ENCODE measurements at regions not wholly inside any gene's neighbourhood (a gene's known extent, or its start where the extent isn't known, plus 50 kb on each side); places are given as distances from the start of the nearest gene placed in this dataset.

DNA sequence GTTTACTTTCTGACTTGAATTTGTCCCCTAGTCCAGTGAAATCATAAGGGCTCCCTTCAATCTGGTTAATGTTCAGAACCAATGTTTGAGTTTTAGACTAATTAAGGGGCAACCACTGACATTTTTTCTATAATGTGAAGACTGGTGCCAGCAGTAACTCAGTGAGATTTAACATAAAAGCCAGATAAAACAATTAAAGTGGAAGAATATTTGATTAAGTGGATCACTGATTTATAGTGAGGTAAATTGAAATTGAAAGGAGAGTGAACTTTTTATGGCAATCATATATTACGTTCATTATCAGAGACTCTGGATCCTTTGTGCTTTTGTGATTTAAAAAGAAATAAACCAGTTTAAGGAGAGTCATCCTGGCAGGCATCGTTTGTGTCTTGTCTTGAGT, 246.8 kb downstream of the GATA3 start:
- Histone ChIP-seq H3K36me3 (ENCODE audit: control insufficient read depth, insufficient read depth, low read length) (no peaks in the 10 kb centered on the region), H3K4me3 (ENCODE audit: low read length) (no peak overlapping the region), H3K27me3 (ENCODE audit: control insufficient read depth, insufficient read depth, low read length) (peaks cover 7% of the 10 kb centered on the region), H3K9me3 (replicated peaks; ENCODE audit: control insufficient read depth, low read depth, low read length) (no peaks in the 10 kb centered on the region), H3K27ac (ENCODE audit: low read length) (no peak overlapping the region), H3K4me1 (ENCODE audit: control insufficient read depth, insufficient read depth, low read length) (no peaks in the 10 kb centered on the region)
- WGBS (ENCODE audit: insufficient coverage): no CpG with 5 or more reads among the region's 2 CpGs
- DNase-seq: no peak

DNA sequence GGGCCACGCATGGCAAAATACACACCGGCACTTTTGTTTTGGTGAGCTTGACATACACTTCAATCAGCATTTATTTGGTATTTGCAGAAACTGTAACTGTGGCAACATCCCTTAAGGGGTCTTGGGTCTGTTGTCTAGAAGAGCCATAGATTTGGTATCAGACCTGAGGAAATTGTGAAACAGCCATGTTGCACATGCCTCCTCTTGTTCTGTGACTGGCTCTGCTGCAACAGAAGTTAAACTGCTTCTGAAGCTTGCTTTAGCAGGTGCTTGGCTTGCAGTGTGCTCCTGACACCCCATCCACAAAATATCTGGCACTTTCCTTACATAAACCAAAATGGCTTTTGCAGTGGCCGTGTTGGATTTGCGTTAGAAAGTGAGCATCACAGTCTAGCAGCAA, 247.3 kb downstream of the GATA3 start:
- DNase-seq: no peak
- Histone ChIP-seq H3K27me3 (ENCODE audit: control insufficient read depth, insufficient read depth, low read length) (peaks cover 7% of the 10 kb centered on the region), H3K36me3 (ENCODE audit: control insufficient read depth, insufficient read depth, low read length) (no peaks in the 10 kb centered on the region), H3K9me3 (replicated peaks; ENCODE audit: control insufficient read depth, low read depth, low read length) (no peaks in the 10 kb centered on the region), H3K4me3 (ENCODE audit: low read length) (no peak overlapping the region), H3K4me1 (ENCODE audit: control insufficient read depth, insufficient read depth, low read length) (no peaks in the 10 kb centered on the region), H3K27ac (ENCODE audit: low read length) (no peak overlapping the region)
- no CpG with 5 or more reads among the region's 4 CpGs for WGBS (ENCODE audit: insufficient coverage)

DNA sequence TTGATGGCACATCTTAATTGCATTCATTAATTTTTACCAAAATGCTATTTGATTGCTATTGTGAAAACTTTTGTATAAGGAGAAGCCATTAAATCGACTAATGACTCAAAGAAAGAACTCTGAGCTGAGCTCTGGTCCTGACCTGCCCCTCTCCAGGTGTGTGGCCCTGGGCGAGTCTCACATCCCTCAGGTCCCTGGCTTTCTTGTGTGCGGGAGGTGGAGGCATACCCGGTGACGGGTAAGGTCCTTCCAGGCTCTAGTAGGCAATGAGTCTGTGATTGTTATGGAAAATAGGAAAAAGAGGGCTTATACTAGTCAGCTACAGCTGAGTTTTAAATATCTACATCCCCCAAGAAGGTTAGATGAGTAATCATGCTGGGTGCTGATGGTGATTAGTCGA, 248.1 kb downstream of the GATA3 start:
- H3K27ac ChIP-seq (ENCODE audit: low read length): no peak overlapping the region
- WGBS (ENCODE audit: insufficient coverage): 66% methylated on average over 2 of the region's 6 CpGs
- no peak for DNase-seq
- no peaks in the 10 kb centered on the region for H3K9me3 ChIP-seq (replicated peaks; ENCODE audit: control insufficient read depth, low read depth, low read length)
- no peaks in the 10 kb centered on the region for H3K36me3 ChIP-seq (ENCODE audit: control insufficient read depth, insufficient read depth, low read length)
- no peak overlapping the region for H3K4me3 ChIP-seq (ENCODE audit: low read length)
- H3K4me1 ChIP-seq (ENCODE audit: control insufficient read depth, insufficient read depth, low read length): no peaks in the 10 kb centered on the region
- H3K27me3 ChIP-seq (ENCODE audit: control insufficient read depth, insufficient read depth, low read length): peaks cover 7% of the 10 kb centered on the region

DNA sequence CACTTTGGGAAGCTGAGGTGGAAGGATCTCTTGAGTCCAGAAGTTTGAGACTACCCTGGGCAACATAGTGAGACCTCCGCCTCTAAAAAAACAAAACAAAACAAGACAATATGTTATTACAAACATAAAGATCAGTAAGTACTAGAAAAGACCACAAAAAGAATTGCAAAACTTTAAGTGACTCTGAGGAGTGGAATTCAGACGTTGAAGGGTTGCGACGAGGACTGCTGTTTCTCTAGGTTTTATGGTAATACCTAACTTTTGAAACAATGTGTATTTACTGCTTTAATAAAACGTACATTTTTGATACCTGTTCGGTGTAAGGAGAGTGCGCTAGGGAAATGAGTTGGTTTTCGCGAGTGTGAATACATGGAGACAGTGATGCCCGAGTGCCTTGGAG, 250.4 kb downstream of the GATA3 start:
- DNase-seq: no peak
- H3K4me3 ChIP-seq (ENCODE audit: low read length): no peak overlapping the region
- H3K27ac ChIP-seq (ENCODE audit: low read length): no peak overlapping the region
- no peaks in the 10 kb centered on the region for H3K9me3 ChIP-seq (replicated peaks; ENCODE audit: control insufficient read depth, low read depth, low read length)
- no peaks in the 10 kb centered on the region for H3K27me3 ChIP-seq (ENCODE audit: control insufficient read depth, insufficient read depth, low read length)
- no peaks in the 10 kb centered on the region for H3K36me3 ChIP-seq (ENCODE audit: control insufficient read depth, insufficient read depth, low read length)
- no peaks in the 10 kb centered on the region for H3K4me1 ChIP-seq (ENCODE audit: control insufficient read depth, insufficient read depth, low read length)
- 97% methylated on average over 7 of the region's 10 CpGs for WGBS (ENCODE audit: insufficient coverage)

DNA sequence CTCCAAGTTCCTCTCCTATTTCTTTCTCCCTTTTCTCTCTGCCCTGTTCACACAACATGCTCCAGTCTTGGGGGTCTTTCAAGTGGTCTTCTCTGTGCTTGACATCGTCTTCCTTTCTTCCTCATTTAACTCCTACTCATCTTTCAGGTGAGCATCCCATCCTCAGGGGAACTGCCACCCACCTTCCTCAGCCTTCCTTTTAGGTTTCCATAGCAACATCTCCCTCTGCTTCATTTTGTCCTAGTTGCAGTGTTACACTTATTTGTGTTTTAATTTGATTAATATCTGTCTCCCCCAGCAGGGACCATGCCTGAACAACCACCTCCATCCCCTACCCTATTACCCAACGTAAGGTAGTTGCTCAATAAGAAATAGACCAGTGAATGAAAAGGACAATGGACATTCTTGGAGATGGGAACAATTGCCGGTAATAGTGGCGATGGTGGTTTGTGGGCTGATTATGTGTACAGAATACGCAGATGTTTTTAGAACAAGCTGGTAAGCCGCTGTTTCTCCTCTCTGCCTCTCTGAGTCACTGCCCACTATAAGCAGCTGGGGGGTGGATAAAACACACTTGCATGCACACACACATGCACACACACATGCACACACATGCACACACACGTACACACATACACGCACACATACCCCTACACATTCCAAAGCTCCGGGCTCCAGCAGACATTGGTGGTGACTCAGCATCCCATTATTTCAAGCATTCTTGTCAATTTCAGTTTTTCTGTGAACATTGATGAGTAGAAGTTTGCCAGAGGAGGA, 251.6 kb downstream of the GATA3 start:
- Histone ChIP-seq H3K9me3 (replicated peaks; ENCODE audit: control insufficient read depth, low read depth, low read length) (no peaks in the 10 kb centered on the region), H3K27me3 (ENCODE audit: control insufficient read depth, insufficient read depth, low read length) (no peaks in the 10 kb centered on the region), H3K4me1 (ENCODE audit: control insufficient read depth, insufficient read depth, low read length) (no peaks in the 10 kb centered on the region), H3K4me3 (ENCODE audit: low read length) (no peak overlapping the region), H3K36me3 (ENCODE audit: control insufficient read depth, insufficient read depth, low read length) (no peaks in the 10 kb centered on the region), H3K27ac (ENCODE audit: low read length) (no peak overlapping the region)
- 100% methylated on average over 1 of the region's 9 CpGs for WGBS (ENCODE audit: insufficient coverage)
- no peak for DNase-seq

DNA sequence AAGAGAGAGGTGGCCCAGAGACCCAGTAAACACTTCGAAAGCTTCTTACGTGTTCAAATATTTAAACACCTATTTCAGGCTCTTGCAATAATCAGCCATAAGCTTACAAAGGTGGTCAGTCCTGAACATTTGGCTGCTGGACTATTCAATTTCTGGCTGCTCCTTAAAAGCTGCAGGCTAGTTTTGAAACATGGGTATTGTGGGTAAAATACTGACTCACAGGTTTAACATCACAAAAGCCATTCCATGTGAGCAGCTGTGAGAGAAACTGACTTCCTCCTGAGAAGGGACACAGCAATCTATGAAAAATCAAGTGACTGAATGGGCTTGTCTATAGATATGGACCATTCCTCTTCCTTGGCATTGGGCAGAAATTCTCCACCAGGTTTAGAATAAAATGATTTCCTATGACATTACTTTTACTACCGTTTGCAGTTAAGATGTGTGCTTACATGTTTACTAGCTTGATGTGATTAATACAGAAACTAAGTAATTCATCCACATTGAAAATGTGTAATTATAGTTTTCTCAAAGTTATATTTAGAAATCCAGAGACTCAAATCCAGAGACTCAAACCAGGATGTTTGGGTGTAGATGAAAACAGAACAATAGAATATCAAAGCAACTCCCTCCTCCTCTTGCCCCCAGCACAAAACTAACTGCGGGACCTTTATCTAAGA, 252.3 kb downstream of the GATA3 start:
- Histone ChIP-seq H3K36me3 (ENCODE audit: control insufficient read depth, insufficient read depth, low read length) (no peaks in the 10 kb centered on the region), H3K4me1 (ENCODE audit: control insufficient read depth, insufficient read depth, low read length) (no peaks in the 10 kb centered on the region), H3K27ac (ENCODE audit: low read length) (no peak overlapping the region), H3K9me3 (replicated peaks; ENCODE audit: control insufficient read depth, low read depth, low read length) (no peaks in the 10 kb centered on the region), H3K27me3 (ENCODE audit: control insufficient read depth, insufficient read depth, low read length) (no peaks in the 10 kb centered on the region), H3K4me3 (ENCODE audit: low read length) (no peak overlapping the region)
- WGBS (ENCODE audit: insufficient coverage): no CpG with 5 or more reads among the region's 4 CpGs
- no peak for DNase-seq

DNA sequence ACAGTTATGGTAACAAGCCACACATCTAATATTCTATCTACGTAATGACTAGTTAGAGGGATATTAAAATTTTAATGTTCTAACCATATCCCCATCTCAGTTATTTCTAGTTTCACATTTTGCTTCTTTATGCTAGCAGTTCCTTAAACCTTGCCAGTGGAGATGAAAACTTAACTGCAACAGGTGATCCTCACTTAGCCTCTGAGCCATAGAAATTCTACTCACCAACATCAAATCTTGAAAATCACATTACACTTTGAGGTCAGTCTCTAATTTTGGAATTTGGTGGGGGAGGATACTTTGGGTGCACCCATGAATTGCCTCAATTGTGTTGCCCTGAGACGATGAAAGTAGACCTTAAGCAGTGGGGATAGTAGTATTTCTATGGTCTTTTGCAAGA, 256.4 kb downstream of the GATA3 start:
- no peaks in the 10 kb centered on the region for H3K9me3 ChIP-seq (replicated peaks; ENCODE audit: control insufficient read depth, low read depth, low read length)
- 8% methylated on average over 1 of the region's 2 CpGs for WGBS (ENCODE audit: insufficient coverage)

DNA sequence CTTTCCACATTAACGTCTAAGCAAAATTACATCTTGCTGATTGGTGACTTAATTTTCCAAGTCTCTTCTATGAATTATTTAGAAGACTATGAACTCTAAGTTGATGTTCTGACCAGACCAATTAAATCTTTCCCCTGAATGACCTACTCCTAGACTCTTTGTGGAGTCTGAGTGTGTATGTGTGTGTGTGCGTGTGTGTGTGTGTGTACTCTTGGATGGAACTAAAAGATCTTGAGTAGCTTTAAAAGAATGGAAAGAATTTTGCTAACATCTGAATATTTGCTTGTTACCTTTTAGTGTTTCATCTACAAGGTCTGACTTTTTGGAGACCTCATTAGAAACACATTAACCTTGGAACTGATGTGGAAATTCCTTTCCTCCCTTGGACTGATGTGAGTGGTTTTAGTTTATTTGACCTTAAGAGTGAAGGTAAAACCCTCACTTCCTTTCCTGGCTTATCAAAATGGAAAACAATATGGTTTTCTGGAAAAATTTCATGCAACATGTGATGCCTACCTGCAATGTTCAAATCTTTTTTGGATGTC, 257.1 kb downstream of the GATA3 start:
- no peak overlapping the region for H3K27ac ChIP-seq (ENCODE audit: low read length)
- H3K36me3 ChIP-seq (ENCODE audit: control insufficient read depth, insufficient read depth, low read length): no peaks in the 10 kb centered on the region
- 80% methylated on average over 1 of the region's 2 CpGs for WGBS (ENCODE audit: insufficient coverage)
- no peaks in the 10 kb centered on the region for H3K27me3 ChIP-seq (ENCODE audit: control insufficient read depth, insufficient read depth, low read length)
- H3K4me1 ChIP-seq (ENCODE audit: control insufficient read depth, insufficient read depth, low read length): no peaks in the 10 kb centered on the region
- H3K9me3 ChIP-seq (replicated peaks; ENCODE audit: control insufficient read depth, low read depth, low read length): no peaks in the 10 kb centered on the region
- no peak overlapping the region for H3K4me3 ChIP-seq (ENCODE audit: low read length)
- DNase-seq: no peak

More for the DNA sequence above, 256.4 kb downstream of the GATA3 start:
- H3K36me3 ChIP-seq (ENCODE audit: control insufficient read depth, insufficient read depth, low read length): no peaks in the 10 kb centered on the region
- no peak overlapping the region for H3K27ac ChIP-seq (ENCODE audit: low read length)
- H3K4me1 ChIP-seq (ENCODE audit: control insufficient read depth, insufficient read depth, low read length): no peaks in the 10 kb centered on the region
- H3K27me3 ChIP-seq (ENCODE audit: control insufficient read depth, insufficient read depth, low read length): no peaks in the 10 kb centered on the region
- no peak for DNase-seq
- no peak overlapping the region for H3K4me3 ChIP-seq (ENCODE audit: low read length)

DNA sequence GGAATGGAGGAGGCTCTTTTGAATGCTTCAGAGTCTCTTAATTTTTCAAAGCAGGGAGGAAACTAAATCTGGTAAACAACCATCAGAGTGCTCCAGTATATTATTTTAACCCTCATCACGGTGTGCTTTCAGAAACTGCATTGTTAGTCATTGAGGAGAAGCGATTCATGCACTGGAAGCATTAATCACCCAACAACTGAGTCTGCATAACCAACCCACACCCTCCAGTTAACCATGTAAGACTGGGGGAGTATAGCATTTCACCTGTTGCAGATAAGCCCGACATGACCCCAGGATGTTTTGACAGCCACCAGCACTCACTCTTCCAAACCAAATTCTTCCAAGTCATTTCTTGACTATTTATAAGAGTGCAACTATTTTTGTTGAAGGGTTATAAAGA, 257.6 kb downstream of the GATA3 start:
- H3K27ac ChIP-seq (ENCODE audit: low read length): no peak overlapping the region

DNA sequence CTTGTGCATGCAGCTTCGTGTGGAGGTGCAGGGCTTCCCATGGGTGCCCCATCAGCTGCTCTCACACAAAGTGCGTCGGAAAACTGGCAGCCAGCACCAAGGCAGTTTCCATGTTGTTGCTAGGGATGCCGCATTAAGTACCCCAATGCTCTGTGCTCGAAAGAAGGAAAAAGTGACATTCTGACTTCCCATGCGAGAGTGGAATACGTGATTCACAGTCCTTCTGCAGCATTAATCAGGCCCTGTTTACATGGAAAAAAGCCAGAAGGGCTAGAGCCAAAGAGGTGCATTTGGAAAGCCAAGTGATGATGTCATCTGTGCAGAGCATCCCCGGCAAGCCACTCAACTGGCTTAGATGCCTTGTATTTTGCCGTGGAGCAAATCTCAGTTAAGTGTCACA, 258.3 kb downstream of the GATA3 start:
- H3K9me3 ChIP-seq (replicated peaks; ENCODE audit: control insufficient read depth, low read depth, low read length): no peaks in the 10 kb centered on the region
- no peaks in the 10 kb centered on the region for H3K4me1 ChIP-seq (ENCODE audit: control insufficient read depth, insufficient read depth, low read length)
- 36% methylated on average over 8 of the region's 9 CpGs for WGBS (ENCODE audit: insufficient coverage)
- no peaks in the 10 kb centered on the region for H3K36me3 ChIP-seq (ENCODE audit: control insufficient read depth, insufficient read depth, low read length)
- H3K27me3 ChIP-seq (ENCODE audit: control insufficient read depth, insufficient read depth, low read length): no peaks in the 10 kb centered on the region
- DNase-seq: peak; percentile 21
- no peak overlapping the region for H3K4me3 ChIP-seq (ENCODE audit: low read length)
- no peak overlapping the region for H3K27ac ChIP-seq (ENCODE audit: low read length)

More for the DNA sequence above, 257.6 kb downstream of the GATA3 start:
- no CpG with 5 or more reads among the region's 3 CpGs for WGBS (ENCODE audit: insufficient coverage)
- H3K27me3 ChIP-seq (ENCODE audit: control insufficient read depth, insufficient read depth, low read length): no peaks in the 10 kb centered on the region
- H3K9me3 ChIP-seq (replicated peaks; ENCODE audit: control insufficient read depth, low read depth, low read length): no peaks in the 10 kb centered on the region
- no peak for DNase-seq
- no peaks in the 10 kb centered on the region for H3K36me3 ChIP-seq (ENCODE audit: control insufficient read depth, insufficient read depth, low read length)
- no peaks in the 10 kb centered on the region for H3K4me1 ChIP-seq (ENCODE audit: control insufficient read depth, insufficient read depth, low read length)
- no peak overlapping the region for H3K4me3 ChIP-seq (ENCODE audit: low read length)
